GM19240 (cell line): ENCODE measurements at regions not wholly inside any gene's neighbourhood (a gene's known extent, or its start where the extent isn't known, plus 50 kb on each side); places are given as distances from the start of the nearest gene placed in this dataset.

ENCODE experiments used
- DNase-seq: peaks from one replicate; pipeline ENCODE4 v3.0.0; 2011; ENCODE audit warnings: low spot score; ENCODE audit not compliant: insufficient read length

DNA sequence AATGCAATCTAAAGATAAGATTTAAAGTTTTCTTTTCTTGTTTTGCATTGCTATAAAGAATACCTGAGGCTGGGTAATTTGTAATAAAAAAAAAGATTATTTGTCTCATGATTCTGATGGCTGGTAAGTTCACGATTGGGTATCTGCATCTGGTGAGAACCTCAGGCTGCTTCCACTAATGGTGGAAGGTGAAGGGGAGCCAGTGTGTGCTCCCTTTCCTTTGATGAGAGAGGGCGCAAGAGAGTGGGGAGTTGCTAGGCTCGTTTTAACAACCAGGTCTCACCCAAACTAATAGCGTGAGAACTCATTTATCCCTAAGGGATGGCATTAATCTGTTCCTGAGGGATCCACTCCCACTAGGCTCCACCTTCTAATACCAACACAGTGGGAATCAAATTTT lies 353.2 kb downstream of the BTBD3 start:
- no peak for DNase-seq

DNA sequence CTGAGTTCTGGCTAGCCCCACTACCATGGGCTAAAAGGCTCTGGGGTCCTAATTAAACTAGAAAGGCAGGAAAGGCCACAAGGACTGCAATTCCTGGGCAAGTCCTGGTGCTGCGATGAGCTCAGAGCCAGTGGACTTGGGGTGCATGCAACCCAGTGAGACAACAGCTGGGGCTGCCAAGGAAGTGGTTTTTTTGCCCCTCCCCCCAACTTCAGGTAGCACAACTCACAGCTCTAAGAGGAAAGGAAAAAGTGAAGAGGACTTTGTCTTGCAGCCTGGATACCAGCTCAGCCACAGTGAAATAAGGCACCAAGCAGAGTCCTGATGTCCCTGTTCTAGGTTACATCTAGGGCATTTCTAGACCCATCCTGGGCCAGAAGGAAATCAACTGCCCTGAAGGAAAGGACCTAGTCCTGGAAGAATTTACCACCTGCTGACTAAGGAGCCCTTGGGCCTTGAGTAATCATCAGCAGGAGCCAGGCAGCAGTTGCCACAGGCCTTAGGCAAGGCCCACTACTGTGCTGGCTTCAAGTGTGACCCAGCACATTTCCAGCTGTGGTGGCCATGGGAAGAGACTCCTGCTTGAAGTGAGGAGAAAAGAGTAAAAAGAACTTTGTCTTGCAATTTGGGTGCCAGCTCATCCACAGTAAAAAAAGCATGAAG lies 358.4 kb downstream of the BTBD3 start:
- DNase-seq: no peak

DNA sequence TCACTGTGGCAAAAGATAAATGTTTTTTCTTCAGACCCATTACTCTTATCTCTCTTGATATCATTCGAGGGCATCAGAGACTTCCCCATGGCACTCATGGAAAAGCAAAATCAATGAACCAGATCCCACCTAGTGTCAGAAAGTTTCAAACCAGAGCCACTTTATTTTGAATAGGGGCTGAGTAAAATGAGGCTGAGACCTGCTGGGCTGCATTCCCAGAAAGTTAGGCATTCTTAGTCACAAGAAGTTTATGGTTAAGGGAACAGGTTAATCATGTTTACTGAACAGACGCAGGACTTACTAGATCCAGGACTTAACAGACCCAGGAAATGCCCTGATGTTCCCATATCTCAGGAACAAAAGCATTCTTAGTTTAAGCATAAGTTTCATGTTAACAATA lies 369.9 kb downstream of the BTBD3 start:
- DNase-seq: no peak

DNA sequence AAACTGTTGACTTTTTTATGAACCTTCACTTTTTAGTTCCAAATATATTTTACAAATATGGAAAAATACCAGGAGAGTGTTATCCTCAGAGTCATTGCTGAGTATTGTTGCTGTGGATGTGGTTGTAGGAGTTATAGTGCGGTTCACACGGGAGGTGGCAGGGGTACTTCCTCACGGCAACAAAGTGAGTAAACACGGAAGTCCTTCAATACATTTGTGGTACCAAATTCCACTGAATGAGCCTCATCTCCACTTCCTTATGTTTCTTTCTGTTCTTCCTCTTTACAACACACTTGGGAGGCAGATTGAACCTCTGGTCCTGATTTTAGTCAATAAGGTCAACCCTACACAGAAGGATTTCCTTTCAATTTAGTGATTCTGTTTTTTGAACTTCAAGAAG lies 371.8 kb downstream of the BTBD3 start:
- DNase-seq: no peak

DNA sequence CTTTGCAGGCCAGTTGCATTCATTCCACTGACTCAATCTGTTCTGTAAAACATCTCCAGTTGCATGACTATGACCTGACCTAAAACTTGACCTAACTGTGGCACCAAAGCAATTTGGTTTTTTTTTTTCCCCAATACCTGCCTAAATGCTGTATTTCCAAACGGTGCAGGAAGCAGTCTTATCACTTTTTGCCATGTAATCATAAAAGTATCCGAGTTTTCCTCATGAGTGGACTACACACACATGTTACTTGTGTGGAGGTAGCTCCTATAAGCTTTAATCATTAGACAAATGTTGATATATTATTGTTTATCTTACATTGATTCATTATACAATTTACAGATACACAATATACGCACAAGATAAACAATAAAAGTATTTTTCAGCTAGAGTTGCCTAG lies 373.7 kb downstream of the BTBD3 start:
- no peak for DNase-seq

DNA sequence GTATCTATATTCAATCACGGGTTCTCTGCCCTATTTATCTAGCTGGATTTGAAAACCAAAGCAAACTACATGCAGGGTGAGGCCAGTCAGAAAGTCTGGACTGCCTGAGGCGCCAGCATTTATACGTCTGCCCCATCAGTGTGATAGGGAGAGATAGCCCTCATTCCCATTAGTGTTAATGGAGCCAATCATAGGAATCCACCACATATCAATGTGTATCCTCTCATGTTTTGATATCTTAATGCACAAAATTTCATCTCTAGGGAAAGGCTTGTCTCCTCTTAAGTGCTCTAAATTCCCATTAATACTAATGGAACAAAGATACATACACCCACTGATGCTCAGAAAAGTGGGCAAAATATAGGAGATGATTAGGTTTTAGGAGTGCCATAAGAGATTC lies 376.2 kb downstream of the BTBD3 start:
- no peak for DNase-seq

DNA sequence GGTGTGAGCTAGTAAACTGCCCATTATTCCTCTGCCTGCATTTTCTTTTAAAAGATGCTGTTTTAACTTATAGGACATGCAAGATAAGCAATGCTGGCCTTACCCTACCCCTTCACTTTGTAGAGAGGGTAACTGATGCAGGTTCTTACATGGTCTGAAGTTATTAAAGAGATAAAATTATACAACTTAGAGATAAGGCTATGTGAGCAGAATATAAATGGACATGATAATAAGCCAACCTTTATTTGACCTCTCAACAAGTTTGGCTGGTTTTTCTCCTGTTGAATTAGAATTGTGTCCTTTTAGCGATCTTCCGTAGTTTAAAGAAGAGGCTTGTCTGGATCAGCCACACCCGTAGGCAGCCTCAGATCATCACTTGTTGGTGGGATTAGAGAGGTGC lies 377.0 kb downstream of the BTBD3 start:
- no peak for DNase-seq

DNA sequence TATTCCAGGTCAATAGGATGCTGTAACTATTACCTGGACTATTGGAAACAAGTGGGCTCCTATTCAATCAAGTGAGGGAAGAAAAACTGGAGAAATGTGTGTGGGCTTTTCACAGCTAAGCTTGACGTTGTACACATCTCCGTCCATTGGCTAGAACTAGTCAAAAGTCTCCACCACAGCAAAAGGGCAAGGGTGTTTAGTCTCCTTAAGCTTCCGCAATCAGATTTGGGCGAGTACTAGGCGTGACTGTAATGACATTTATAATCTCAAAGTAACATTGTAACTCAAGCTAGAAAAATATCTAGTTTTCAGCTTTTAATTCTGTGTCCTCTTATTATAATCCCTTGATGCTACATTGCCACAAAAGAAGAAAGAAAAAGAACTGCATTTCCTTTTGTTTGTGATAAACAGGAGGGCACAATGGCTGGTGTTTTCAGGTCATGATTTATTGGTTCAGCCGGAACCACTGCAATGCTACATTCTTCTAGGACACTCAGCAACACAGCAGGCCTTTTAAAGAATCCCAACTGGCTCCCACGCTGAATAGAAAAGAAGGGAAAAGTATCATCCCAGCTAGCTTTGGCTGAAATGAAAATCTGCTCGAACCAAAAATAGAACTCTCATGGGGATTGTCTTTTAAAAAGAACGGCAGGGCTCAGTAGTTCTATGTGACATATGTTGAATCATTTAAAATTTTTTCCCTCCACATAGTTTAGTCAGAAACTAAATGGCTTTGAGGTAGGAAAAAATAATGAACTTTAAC lies 387.7 kb downstream of the BTBD3 start:
- DNase-seq: no peak

DNA sequence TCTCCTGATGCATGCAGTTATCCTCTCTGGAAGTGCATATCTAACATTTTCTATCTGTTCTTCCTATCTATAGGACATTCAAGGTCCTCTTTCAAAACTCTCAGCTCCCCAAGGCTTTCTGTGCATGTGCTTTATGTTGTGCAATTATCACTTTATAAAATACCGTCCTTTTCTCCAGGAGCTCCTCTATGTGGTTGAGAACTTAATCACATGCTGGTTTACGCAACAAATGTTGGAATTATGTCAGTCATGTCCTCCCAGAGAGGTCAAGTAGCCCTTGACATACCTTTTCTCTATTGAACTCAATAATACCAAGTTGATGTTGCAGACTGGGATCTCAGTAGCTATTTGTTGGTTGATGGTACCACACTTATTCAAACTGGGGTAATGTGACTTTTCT lies 388.4 kb downstream of the BTBD3 start:
- DNase-seq: no peak

DNA sequence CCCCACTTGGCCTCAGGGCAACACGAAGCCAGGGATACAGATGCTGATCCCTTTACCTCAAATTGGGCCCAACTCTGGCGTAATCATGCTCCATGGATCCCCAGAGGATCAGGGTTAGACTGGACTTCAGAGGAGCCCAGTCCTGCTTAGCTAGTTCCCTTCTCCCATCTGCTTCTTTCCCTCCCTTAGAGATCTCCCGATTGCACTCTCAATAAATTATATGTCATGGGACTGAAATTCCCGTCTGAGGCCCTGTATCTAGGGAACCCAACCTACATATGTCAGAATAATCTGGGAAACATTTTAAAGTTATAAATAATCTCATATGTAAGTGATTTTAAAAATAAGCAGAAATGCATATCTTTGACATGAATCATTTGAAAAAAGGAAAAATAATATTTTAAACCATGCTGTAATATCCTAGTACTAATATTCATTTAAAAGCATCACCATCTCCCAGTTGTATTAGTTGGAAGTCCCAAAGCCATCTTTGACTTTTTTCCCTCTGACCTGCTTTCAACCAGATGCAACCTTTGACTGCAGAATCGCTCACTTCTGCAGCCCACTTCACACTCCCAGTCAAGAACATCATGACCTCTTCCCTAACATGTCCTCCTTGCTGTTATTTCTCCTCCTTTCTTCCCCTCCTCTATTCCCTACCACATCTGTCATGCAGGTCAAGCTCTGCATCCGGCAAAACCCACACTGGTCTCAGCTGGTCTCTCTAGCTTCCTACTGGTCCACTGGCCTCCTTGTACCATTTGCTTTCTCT lies 393.6 kb downstream of the BTBD3 start:
- DNase-seq: no peak

DNA sequence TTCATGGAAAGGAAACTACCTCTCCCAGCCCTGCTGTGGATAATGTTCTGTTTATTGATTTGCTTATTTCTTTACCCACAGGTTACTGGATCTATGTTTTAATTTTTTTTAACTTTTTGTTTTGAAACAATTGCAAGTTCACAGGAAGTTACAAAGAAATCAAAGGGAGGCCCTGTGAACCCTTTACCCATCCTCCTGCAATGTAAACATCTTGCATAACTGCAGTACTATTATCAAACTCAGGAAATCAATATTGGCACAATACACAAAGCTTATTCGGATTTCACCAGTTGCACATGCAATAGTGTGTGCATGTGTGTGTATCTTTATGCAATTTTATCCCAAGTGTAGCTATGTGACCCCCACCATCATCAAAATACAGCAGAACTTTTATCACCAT lies 398.0 kb downstream of the BTBD3 start:
- no peak for DNase-seq

DNA sequence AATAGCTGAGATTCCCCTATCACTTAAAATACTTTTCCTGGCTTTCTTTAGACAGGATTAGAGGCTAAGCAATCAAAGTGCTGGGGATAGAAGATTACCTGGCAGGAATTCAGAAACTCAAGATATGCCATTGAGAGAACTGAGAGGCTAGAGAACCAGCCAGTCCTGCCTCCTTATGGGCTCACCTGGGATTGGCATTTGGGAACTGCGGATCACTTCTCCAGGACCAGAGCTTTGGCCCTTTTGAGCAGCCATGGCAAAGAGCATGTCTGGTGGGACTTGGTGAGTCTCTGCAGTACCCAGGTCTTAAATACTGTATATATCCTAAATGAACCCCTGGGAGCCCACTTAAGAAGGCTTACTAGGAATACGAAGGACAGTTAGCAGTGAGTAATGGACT lies 399.1 kb downstream of the BTBD3 start:
- DNase-seq: no peak

DNA sequence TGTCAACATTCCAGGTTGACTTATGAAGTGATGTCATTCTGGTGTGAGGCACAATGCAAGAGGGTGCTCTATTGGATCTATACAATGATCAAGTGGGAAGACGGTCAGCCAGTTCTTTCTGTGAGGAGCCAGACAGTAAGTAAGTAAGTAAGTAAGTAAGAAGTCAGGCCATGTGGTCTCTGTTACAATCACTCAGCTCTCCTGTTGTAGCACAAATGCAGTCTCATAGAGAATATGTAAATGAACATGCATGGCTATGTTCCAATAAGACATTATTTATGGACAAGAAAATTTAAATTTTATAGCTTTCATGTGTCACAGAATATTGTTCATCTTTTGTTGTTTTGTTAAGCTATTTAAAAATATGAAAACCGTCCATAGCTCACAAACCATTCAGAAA lies 399.7 kb downstream of the BTBD3 start:
- no peak for DNase-seq

DNA sequence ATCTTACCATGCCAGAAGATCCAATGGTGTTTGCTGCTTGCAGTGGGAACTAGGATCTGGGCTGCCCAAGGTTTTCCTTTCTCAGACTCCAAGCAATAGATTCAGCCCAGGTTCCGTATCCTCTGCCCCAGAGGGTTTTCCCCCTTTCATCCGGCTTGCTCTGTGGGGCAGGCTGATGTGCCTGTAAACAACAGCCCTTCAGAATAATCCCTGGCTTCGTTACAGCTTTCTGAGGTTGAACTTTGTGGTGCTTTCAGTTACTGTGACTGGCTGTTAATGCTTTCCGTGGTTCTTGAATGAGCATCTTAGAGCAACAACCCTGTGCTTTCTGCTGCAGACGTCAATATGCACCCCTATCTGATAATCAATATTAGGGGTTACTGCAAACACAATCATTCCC lies 400.4 kb downstream of the BTBD3 start:
- no peak for DNase-seq

DNA sequence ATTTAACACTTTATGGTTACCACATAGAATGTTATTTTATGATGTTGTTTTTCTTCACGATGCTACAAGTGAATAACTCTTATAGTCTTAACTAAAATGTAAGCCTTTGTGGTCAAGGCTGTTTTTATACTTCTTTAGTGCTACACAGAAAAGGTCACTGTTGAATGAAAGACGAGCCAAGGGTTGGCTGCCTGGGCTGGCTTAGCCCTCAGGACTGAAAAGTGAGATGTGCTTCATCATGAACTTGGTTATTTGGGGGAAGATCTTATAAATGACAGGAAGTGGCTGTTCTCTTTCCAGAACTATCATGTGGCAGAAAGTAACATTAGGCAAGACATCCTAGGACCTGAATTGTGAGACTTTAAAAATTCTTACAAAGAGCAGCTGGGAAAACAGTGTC lies 404.0 kb downstream of the BTBD3 start:
- DNase-seq: no peak

DNA sequence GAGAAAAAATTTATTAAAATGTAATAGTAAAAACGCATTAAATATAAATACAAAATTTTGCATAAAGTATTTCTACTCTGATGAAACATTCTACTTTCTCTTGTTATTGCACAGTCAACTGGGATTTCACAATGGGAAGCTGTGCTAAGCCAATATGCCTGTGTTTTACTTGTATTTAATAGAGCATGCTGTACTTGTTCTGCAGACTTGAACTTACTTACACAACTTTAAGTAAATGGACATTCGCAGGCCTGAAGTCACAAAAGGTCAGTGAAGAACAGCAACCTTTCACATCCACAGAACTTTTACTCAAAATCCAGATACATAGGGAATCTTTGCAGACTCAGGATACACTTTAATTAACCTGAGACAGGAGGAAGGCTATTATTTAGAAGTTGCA lies 409.5 kb downstream of the BTBD3 start:
- no peak for DNase-seq

DNA sequence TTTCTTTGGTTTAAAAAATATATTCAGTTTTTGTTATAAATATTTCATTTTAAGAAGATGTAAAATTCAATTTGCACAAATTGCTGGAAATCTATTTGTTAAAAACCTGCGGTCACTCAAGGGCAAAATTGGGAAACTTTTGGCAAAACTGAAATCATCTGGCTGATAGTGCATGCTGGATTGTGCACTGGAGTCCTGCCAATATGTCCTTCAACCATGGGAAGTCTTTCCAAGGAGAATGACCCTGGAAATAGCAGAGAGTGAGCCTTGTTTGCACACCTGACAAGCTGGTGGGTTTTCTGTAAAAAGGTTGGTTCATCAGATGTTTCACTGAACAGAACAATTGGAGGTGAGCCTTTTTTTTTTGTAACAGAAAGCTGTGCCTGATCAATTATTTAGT lies 413.5 kb downstream of the BTBD3 start:
- no peak for DNase-seq

DNA sequence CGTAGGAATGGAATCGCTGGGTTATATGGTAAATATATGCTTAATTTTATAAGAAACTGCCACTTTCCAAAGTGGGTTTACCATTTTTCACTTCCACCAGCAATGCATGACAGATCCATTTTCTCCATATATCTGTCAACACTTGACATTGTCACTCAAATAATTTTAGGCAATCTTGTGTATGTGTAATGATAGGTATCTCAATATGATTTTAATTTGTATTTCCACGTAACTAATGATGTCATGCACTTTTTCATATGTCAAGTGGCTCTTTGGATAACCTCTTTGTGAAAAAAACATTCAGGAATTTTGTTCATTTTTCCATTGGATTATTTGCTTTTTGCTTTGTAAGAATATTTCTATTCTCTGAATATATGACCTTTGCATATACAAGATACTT lies 419.9 kb downstream of the BTBD3 start:
- no peak for DNase-seq

DNA sequence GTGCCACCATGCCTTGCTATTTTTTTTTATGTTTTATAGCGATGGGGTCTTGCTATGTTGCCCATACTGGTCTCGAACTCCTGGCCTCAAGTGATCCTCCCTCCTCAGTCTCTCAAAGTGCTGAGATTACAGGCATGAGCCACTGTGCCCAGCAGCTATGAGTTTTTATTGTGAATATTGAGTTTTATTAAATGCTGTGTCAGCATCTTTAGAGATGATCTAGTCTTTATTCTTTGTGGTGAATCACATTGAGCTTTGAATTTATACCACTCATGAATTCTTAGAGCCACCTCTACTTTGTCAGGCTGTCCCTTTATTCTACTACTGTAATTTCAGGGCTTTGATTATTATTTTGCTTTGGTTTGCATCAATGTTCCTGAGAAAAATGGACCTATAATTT lies 428.3 kb downstream of the BTBD3 start:
- DNase-seq: no peak

DNA sequence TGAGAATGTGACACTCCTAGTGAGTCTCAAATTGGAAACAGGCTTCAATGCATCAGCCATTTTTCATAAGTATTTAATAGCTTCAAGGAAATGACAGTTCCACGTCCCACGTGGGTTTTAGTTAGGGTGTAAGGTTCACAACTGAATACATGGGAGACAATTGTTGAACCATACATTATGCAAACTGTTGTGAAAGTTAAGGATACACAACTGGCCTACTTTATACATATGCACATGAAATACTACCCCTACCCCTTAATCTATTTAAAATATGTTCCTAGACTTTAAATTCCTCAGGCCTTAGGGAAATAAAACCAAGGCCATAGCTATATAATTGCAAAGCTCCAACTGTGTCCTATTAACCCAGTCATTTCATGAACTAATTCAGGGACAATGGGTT lies 436.1 kb downstream of the BTBD3 start:
- DNase-seq: no peak

DNA sequence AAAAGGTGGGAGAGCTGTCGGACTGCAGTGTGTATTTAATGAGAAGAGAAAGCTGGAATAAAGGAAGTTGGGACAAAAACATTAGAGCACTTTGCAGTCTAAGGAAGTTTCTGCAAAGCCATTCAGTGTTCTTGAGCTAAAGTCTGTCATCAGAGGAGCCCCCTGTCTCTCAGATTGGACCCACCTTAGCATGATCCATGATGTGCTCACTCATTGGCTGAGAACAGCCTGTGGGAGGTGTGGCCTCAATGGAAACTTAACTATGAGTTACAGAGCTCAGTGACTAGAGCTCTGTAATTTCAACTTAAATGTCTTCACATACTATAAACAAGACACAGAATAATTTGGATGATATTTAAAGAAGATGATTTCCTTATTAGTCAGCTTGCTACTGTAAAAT lies 437.0 kb downstream of the BTBD3 start:
- DNase-seq: no peak

DNA sequence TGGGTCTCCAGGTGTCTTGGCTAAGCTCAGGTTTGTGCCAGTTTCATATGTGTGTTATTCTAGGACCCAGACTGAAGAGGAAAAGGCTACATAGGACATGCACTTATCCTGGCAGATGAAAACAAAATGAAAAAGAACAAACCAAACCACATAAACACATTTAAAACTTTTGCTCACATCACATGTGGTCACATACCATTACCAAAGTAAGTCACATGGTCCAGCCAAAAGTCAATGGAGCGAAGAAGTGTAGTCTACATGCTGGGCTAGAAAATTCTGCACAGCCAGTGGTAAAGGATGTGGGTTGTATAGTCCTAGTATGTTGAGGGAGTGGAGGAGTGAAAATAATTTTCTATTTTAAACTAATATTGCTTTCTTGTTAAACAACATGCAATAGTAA lies 437.5 kb downstream of the BTBD3 start:
- DNase-seq: no peak
